GM21390 (cell line): ENCODE measurements at regions not wholly inside any gene's neighbourhood (a gene's known extent, or its start where the extent isn't known, plus 50 kb on each side); places are given as distances from the start of the nearest gene placed in this dataset.
"Not testable (repeated sequence)": the region's sequence is repeated elsewhere in the genome, so short reads cannot be mapped to it uniquely, and the experiment has no call there.

Experiments
- ATAC-seq: cut with Tn5 transposase; IDR thresholded peaks from one replicate; pipeline ENCODE4 v1.9.1; 2021; ENCODE audit not compliant: unreplicated experiment

DNA sequence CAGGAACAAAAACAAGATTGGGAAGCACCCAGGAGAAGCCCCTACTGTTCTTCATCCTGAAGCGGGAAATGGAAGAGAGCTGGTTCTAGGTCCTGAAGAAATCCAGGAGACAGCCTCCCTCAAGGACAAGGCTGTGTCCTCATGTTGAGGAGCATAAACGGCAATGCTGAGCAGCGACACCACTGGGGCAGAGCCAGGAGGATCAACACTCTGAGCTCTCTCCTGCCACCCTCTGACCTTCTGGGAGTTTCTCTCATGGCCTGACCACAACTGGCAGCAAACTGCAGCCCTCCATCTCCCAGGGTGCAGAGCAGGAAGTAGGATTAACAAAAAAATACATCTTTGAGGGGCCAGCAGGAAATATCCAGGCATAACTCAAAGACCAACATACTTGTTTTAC, 1292.2 kb upstream of the TMEM132C start:
- no peak for ATAC-seq

DNA sequence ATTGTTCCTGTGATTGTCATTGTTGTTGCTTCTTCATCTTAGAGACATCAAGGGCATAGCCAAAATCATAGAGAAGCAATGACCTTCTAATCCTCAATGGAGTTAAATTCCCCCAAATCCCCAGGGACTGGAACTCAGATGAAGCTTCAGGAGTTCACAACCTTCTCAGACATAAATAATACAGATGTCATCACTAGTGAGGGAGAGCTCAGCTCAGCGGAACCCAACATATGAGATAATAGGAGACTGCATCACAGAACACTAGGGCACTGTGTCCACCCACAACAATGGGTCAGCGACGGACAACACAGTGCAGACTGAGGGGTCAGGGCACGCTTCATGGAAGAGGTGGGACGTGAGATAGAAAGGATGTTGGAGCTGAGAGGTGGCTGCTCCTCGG, 1290.4 kb upstream of the TMEM132C start:
- no peak for ATAC-seq

DNA sequence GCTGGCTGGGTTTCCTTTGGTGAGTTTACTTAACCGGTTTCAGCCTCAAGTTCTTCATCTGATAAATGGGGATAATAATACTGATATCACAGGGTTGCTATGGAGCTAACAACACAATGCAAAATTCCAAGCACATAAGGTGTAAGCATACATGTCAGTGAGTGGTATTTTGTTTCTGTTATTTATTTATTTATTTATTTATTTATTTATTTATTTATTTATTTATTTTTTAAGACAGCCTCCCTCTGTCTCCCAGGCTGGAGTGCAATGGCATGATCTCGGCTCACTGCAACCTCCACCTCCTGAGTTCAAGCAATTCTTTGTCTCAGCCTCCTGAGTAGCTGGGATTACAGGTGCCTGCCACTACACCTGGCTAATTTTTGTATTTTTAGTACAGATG, 1287.4 kb upstream of the TMEM132C start:
- not testable (repeated sequence) for ATAC-seq

DNA sequence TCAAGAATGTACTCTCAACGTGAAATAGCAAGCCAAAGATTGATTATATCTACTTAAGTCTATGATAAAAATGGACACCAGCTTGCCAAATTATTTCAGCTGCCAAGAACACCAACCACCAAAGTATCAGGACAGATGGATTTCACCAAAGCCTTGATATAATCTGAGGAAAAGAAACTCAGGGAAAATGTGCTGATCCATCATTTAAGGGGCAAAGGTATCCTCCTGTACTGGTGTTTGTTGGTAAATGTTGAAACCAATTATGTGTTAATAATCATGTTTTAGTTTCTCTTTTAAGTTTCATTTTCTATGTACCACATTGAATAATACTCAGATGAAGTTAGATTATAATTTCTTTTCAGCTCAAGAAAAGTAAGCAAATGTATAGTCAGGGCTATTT, 1284.3 kb upstream of the TMEM132C start:
- ATAC-seq: no peak

DNA sequence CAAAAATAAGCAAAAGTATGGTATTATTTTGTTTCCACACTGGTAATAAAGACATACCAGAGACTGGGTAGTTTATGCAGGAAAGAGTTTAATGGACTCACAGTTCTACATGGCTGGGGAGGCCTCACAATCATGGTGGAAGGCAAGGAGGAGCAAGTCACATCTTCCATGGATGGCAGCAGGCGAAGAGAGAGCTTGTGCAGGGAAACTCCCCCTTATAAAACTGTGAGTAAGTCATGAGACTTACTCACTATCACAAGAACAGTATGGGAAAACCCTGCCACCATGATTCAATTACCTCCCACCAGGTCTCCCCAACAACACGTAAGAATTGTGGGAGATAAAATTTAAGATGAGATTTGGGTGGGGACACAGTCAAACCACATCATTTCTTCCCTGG, 1283.2 kb upstream of the TMEM132C start:
- ATAC-seq: not testable (repeated sequence)

DNA sequence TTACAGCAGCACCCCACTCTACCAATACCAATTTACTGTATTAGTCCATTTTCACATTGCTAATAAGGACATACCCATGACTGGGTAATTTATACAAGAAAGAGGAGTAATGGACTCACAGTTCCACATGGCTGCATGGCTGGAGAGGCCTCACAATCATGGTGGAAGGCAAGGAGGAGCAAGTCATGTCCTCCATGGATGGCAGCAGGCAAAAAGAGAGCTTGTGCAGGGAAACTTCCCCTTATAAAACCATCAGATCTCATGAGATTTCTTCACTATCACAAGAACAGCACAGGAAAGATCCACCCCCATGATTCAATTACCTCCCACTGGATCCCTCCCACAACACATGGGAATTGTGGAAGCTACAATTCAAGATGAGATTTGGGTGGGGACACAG, 1281.3 kb upstream of the TMEM132C start:
- ATAC-seq: not testable (repeated sequence)

DNA sequence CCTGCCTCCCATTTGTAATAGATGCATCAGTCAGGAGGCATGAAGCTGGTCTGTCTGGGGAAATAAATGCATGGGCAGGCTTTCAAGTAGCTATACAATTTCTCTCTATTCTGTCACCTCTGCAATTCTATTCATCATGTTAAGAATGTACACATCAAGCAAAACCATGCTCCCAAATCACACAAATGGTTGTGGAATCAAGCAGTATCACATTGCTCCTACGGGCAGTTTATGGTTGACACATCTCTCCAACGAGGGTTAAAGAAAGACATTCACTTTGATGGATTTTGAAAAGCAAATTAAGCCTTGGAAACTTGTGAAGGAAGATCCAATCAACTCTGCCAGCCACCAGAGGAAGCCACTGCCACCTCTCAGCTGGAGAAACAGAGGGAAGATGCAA, 1277.4 kb upstream of the TMEM132C start:
- ATAC-seq: no peak

DNA sequence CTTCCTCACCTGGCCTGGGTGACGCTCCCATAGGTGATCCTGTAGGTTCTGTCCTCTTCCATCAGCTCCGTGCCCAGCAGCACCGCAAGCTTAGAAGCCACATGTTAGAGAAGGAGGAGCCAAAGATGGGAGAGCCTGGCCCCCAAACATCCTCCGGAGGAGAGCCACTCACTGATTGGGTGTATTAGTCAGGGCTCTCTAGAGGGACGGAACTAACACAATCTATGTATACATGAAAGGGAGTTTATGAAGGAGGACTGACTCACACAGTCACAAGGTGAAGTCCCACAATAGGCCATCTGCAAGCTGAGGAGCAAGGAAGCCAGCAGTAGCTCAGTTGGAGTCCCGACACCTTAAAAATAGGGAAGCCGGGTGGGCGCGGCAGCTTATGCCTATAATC, 1273.1 kb upstream of the TMEM132C start:
- ATAC-seq: no peak

DNA sequence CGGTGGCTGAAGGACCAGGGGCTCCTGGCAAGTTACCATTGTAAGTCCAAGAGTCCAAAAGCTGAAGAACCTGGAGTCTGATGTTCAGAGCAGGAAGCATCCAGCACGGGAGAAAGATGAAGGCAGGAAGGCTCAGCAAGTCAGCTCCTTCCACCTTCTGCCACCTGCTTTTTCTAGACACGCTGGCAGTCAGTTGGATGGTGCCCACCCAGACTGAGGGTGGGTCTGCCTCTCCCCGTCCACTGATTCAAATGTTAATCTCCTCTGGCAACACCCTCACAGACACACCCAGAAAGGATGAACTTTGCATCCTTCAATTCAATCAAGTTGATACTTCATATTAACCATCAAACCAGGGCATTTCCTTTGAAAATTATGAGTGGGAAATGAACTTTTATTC, 1272.4 kb upstream of the TMEM132C start:
- no peak for ATAC-seq

DNA sequence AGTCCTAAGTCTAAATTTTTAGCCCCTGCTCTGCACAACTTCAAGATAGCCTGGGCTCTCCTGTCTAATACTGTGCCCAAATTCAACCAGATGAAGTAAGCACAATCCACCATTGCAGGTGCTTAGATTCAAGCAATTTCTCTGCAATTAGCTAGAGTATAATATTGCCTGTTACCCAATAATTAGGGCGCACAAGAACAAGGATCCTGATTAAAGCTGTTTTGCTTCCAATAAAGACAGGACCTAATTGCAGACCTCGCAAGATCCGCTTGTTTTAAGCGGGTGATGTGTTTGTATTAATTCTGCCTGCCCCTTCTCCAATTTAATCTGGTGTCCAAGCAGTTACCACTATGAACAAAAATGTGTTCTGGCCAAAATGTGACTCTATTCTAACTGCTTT, 1268.9 kb upstream of the TMEM132C start:
- ATAC-seq: no peak

DNA sequence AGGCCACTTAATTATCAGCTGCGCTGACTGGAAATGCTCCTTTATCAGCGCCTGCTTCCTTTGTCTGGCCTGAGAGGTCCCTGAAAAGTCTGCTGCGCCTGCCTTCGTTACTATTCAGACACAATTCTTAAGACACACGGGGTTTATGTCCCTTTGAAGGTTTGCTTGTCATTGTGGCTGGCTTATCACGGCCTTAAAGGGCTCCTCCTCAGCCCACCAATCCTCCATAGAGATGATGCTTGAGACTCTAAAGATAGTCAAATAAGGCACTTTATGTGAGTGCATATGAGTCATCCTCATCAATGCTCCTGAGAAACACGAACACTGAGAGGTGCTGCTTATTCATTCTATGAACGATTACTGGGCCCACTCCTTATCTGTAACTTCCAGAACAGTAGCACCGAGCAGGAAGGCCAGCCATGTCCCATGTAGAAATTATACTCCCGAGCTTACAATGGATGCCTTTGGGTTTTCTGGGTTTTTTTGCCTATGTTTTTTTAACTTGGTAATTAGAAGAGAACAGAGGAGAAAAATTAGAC, 1268.2 kb upstream of the TMEM132C start:
- ATAC-seq: no peak

DNA sequence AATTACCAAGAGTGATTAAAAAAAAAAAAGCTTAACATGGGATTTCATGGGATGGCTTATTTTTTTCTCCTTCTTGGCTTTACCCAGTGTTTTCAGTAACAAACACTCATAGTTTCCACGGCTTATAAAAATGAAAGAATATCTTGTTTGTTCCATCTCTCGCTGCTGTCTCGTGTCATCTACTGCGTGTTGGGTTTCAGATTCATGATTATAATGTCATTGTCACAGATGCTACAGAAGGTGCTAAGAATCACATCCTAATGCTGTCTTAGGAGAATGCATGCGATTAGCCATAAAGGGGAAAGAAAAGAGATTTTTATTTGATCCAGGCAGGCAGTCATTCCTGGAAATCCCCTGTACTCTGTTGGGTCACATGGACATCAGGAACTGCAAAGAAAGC, 1267.6 kb upstream of the TMEM132C start:
- ATAC-seq: no peak

DNA sequence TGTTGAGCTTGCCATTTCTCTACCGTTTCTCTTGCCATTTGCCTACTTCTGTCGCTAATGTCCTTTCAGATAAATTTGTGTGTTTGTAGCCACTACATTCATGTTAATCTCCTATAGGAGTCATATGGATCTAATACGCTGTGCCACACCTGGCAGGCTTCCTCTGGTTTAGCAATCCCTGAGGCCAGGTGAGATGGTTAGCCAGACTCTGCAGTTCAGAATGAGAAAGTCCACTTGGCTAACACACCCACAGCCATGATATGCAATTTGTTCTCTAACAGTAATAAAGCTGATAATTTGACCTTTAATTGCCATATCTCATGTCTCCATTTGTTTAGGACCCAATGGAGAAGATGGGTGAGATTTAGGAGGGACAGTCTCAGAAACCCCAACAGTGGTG, 1261.6 kb upstream of the TMEM132C start:
- ATAC-seq: no peak

DNA sequence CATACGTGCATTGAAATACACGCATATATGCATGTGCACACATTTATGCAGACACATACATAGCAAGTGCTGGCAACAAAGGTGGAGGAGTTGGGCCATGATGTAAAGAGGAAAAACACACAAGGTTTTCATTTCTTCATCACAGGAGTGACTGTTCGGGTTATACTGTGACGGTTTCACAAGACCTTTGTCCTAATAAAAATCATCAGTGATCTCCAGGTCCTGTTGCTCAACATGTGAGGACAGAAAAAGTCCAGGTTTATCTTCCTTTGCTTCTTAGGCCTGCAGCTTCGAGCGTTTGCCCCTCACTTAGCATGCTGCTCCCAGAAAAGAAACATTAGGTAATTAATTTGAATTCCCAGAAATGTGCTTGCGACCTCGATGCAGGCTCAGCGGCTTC, 1260.0 kb upstream of the TMEM132C start:
- no peak for ATAC-seq

DNA sequence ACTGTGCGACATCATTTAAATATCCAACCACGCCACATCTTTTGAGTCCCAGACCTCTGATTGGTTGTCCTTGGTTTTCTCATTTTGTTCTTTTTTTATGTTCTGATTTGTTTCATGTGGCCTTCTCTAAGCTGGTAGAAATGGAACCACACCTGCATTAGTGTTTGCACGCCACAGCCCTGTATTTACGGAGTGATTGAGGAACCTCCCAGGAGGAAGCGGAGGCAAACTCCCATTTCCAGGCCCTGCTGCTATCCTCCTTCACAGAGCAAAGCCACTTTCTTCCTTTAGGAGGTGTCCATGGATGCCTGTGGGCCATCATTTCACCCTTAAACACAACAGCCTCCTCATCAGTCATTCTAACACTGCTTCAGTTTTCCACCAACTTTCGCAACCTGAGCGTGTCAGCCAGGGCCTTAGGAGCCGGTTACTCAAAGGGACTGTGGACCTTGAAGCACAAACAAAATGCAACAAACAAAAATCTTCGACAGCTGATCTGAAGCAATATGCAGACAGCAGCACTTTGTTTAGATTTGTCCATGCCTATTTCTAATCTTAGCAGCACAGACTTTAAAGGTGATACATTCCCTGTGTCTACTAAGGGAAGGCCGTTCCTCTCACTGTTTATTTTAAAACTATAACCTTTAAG, 1258.1 kb upstream of the TMEM132C start:
- ATAC-seq: no peak

DNA sequence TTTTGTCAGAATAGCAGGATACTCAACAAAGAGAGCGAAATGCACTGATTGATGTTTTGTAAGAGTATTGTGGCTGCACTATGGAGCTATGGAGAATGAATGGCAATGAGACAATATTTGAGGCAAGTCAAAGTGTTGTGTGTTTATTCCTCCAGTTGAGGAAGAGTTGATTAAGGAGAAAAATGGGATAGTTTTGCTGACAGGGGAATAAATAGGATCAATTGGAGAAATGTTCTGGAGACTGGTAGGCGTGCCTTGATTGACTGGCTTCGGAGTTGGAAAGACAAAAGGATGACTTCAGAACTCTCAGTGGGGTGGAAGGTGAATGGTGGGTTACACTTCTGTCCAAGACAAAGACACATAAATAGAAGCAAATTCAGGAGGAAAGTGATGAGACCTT, 1254.9 kb upstream of the TMEM132C start:
- ATAC-seq: no peak

DNA sequence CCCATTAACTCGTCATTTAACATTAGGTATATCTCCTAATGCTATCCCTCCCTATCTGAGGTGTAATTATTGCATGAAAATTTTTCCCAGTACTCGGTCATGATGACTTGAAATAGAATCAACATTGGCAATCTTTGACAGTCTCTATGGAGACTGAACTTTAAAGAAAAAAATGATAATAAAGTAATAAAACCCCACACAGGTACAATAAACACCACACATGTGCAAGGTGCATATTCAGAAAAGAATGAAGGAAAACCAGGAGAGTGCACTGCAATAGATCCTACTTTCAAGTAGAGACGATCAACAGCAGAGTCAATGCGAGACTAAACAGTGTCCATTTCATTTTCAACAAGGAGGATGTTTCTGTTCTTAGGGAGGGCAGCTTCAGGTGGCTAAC, 1253.8 kb upstream of the TMEM132C start:
- ATAC-seq: no peak

DNA sequence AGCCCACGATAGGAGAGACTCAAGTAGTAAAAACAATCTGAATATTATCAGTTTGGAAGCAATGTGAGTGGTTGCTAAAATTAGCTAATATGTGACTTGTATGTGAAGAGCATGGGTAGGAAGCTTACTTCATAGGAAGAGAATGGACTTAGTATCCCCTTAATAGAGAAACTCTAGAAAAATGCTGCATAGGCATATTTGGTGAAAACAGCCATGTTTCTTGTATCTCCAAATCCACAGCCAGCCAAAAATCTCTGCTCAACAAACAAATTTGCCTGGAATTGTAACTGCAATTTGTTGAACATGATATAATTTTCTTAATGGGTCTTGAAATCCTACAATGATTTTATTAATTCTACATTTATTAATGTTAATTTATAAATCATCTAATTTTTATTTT, 1252.9 kb upstream of the TMEM132C start:
- ATAC-seq: no peak

DNA sequence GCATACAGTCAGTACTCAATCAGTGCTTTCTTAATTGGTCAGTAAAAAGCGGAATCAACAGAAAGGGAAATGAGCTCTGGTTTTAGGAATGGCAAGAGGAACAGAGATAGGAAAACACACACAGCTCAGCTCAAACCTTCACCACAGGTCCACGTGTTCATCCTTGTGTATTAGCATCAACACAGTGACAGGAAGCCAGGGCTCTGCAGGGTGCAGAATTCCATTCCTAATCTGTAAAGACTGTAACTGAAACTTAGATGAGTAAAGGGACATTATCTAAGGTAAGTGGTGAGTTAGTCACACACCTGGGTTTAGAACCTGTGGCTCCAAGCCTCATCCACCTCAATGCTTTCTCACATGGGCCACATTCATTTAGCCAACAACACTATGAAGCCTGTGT, 1242.2 kb upstream of the TMEM132C start:
- no peak for ATAC-seq

DNA sequence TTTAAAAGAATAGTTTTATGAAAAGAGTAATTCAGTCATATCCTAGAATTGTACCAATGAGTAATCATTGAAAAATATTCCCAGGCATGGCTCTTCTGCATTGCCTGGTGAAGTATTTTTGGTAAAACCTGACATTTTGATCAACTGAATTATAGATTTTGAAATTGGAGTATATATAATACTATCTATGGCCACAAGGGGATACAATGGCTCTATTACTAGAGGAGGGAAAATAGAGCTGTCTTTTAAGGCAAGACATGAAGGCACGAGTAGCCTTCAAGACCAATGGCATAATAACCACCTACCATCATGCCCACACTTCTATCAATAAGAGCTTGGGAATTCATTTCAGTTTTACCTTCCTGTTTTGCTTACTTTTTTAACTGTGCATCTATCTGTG, 1241.4 kb upstream of the TMEM132C start:
- ATAC-seq: no peak

DNA sequence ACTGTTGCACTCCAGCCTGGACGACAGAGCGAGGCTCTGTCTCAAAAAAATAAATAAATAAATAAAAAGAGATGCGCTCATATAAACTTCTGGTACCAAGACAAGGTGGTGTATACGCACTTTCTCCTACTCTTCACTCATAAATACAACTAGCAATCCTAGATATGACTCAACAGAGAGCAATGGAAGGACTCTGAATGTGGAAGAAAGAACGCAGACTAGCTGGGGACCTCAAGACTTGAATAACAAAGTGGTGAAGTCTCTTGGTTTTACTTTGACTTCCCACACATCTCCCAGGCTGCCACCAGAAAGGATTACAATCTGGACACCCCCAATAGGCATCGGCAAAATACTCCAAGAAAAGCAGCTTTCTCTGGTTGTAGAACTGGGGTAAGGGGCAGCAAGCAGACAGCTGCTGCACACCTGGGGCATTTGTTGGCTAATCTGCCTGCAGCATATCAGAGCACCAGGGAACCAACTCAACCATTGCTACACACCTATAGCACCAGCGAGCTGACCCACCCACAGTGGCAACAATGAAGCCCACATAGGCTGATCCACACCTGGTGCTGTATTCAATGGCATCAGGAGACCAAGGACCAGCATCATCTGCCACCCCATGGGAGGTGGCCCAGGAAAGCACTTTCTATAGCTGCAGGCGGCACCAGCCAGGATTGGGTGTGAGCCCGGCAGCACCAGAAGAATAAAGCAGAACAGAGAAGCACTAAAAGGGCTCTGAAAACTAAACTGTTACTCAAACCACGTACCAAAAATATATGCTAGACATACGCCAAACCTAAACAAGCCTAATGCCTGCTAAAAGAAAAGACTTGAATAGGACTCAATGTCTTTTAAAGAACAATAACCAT, 1231.7 kb upstream of the TMEM132C start:
- no peak for ATAC-seq

DNA sequence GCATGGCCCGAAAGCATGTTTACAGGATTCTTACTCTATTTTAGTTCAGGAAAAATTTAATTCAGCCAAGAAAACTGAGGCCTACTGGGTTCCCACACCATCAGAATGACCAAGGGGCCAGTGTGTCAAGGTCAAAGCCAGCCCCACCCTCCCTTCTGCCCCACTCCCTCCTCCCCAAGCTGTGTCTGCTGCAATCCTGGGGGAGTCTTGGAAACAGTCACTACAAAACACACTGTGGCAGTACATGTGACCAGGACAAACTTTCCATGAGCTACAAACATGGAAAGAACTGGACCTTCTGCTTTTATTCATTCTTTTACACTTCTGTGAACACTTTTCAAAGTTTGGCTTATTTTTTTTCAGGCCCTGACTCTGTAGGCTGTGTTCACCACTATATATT, 1228.8 kb upstream of the TMEM132C start:
- no peak for ATAC-seq
